ENCODE measurements at regions not wholly inside any gene's neighbourhood (a gene's known extent, or its start where the extent isn't known, plus 50 kb on each side); places are given as distances from the start of the nearest gene placed in this dataset.
"Not testable (repeated sequence)": the region's sequence is repeated elsewhere in the genome, so short reads cannot be mapped to it uniquely, and the experiment has no call there.

- Histone ChIP-seq H3K27me3 (no peaks in the 10 kb centered on the region), H3K4me3 (peak overlapping the region in 1 of 4 donors; percentile 72), H3K9me3 (replicated peaks in 1 of 3) (no peaks in the 10 kb centered on the region), H3K36me3 (replicated peaks in 1 of 2) (no peaks in the 10 kb centered on the region), H3K27ac (no peak overlapping the region), H3K4me1 (replicated peaks in 1 of 2) (peaks cover 2 to 11% of the 10 kb centered on the region in 2 donors)
- TF ChIP-seq, protein P1, sequence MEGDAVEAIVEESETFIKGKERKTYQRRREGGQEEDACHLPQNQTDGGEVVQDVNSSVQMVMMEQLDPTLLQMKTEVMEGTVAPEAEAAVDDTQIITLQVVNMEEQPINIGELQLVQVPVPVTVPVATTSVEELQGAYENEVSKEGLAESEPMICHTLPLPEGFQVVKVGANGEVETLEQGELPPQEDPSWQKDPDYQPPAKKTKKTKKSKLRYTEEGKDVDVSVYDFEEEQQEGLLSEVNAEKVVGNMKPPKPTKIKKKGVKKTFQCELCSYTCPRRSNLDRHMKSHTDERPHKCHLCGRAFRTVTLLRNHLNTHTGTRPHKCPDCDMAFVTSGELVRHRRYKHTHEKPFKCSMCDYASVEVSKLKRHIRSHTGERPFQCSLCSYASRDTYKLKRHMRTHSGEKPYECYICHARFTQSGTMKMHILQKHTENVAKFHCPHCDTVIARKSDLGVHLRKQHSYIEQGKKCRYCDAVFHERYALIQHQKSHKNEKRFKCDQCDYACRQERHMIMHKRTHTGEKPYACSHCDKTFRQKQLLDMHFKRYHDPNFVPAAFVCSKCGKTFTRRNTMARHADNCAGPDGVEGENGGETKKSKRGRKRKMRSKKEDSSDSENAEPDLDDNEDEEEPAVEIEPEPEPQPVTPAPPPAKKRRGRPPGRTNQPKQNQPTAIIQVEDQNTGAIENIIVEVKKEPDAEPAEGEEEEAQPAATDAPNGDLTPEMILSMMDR (IDR thresholded peaks at IDR 0.05) = no peak
- TF ChIP-seq POLR2A (IDR thresholded peaks at IDR 0.05) = no peak
- 43 to 56% (median 48%) methylated on average over 6 of the region's 6 CpGs for WGBS, 4 donors
- DNase-seq = no peak
- intact Hi-C loops (cut with DNase I) = no loop called here
Observed at GRCh38 chr6:27144740-27145079, 102.8 kb upstream of the PRSS16 start.

DNA sequence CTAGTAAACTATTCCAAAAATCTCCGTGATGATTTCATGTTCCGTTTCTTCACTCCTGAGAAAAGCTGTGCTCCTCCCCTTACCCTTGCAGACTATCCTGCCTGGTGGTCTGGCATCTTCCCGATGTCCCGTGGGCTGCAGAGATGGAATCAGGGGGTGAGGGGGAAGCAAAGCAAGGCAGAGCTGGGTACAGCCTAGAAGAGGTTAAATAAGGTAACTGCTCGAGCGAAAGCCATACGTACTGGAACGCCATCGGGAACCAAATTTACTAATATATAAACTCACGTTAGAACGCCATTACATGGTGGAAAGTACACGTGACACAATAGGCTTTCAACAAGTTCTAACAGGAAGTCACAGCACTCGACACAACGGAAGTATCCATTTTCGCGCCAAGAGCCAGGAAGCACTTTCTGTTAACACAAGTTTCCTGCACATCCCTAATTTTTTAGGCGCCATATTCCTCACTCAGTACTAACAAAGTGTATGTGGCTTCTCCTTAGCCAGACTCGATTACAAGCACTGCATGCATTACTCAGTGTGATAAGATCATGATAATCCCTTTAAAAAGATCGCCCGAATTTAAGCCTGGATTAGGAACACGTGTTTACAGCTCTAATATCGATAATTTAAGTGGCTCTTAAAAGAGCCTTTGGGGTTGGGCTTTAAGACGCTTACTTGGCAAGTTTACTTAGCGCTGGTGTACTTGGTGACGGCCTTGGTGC is 101.6 kb upstream of the PRSS16 start:
- H3K9me3 ChIP-seq (replicated peaks in 1 of 3) = no peaks in the 10 kb centered on the region
- no peaks in the 10 kb centered on the region for H3K27me3 ChIP-seq
- intact Hi-C loops (cut with DNase I) = no loop called here
- H3K27ac ChIP-seq = peak overlapping the region; percentile 52 to 98 (median 87)
- 0 to 1% (median 0%) methylated on average over 23 to 25 of the region's 25 CpGs for WGBS, 4 donors
- H3K36me3 ChIP-seq (replicated peaks in 1 of 2) = no peaks in the 10 kb centered on the region
- H3K4me3 ChIP-seq = peak overlapping the region; percentile 28 to 72 (median 45)
- peaks cover 0 to 11% of the 10 kb centered on the region in 2 donors for H3K4me1 ChIP-seq (replicated peaks in 1 of 2)
- DNase-seq = peak; percentile 67 to 94 (median 84)
- peak; percentile 49 to 54 for TF ChIP-seq POLR2A (IDR thresholded peaks at IDR 0.05)
- TF ChIP-seq, protein P1 (IDR thresholded peaks at IDR 0.05) = no peak

- H3K4me3 ChIP-seq = peak overlapping the region; percentile 28 to 72 (median 45)
- H3K4me1 ChIP-seq (replicated peaks in 1 of 2) = peaks cover 0 to 11% of the 10 kb centered on the region in 2 donors
- DNase-seq; H3K27me3 ChIP-seq; H3K9me3 ChIP-seq (replicated peaks in 1 of 3); intact Hi-C loops (cut with DNase I); H3K36me3 ChIP-seq (replicated peaks in 1 of 2): not testable (repeated sequence)
- H3K27ac ChIP-seq = peak overlapping the region; percentile 52 to 98 (median 87)
- 0 to 10% (median 5%) methylated on average over 1 to 23 of the region's 23 CpGs for WGBS, 4 donors
Observed at GRCh38 chr6:27146456-27146705, 101.1 kb upstream of the PRSS16 start.

- Histone ChIP-seq H3K27me3 (no peaks in the 10 kb centered on the region), H3K4me3 (peak overlapping the region; percentile 26 to 72 (median 45)), H3K4me1 (replicated peaks in 1 of 2) (peaks cover 0 to 11% of the 10 kb centered on the region in 2 donors), H3K9me3 (replicated peaks in 1 of 3) (no peaks in the 10 kb centered on the region), H3K27ac (peak overlapping the region; percentile 73 to 98 (median 87)), H3K36me3 (replicated peaks in 1 of 2) (no peaks in the 10 kb centered on the region)
- TF ChIP-seq, protein P1 (IDR thresholded peaks at IDR 0.05) = no peak
- TF ChIP-seq POLR2A (IDR thresholded peaks at IDR 0.05) = peak; percentile 98 to 100
- peak; percentile 83 to 94 (median 90) for DNase-seq
- 0 to 7% (median 2%) methylated on average over 39 to 51 of the region's 51 CpGs for WGBS, 4 donors
- intact Hi-C loops (cut with DNase I) = no loop called here
Observed at GRCh38 chr6:27146706-27147505, 100.6 kb upstream of the PRSS16 start.

Measured in adrenal gland (tissue), 9 donors.